CD4-positive, alpha-beta T cell treated with Interleukin-17A for 1 hour (primary cell): ENCODE measurements at regions not wholly inside any gene's neighbourhood (a gene's known extent, or its start where the extent isn't known, plus 50 kb on each side); places are given as distances from the start of the nearest gene placed in this dataset.
A peak's percentile ranks its signal among the peaks of the same experiment; 100 is the strongest.

Experiments used
- DNase-seq: peaks from one replicate; pipeline ENCODE4 v3.0.0-alpha.2; 2020

DNA sequence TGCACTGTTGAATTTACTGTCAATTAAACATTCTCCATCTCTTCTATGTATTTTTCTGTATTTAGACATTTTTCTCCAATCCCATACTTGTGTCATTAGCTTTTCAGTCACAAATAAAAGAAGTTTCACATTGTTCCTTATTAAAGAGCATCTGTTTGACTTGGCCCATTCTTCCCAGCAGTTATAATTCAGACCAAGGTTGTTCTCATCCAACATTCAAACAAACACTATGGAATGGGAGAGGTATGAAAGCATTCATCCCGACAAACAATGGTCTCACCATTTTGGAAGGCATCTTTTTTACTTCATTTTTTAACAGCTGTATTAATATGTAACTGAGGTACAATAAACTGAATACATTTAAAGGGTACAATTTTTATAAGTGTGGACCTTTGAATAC, 208.8 kb upstream of the MAF start:
- no peak for DNase-seq

DNA sequence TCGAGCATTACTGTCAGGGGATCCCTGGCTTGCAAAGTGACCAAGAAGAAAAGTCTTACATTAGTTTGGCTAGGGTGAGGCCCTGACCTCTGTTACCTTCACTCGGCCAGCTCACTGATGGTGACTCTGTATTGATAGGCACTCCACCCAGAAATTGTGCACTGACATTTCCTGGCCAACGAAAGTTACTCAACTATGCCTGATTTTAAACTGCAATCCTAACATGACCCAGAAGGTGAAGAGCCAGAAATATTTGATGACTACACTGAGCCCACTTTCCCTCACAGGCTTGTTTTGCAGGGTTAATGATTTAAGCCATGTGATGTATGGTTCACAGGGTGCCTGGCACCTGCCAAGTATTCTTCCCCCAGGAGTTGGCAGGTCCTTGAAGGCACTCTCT, 208.2 kb upstream of the MAF start:
- DNase-seq: no peak

DNA sequence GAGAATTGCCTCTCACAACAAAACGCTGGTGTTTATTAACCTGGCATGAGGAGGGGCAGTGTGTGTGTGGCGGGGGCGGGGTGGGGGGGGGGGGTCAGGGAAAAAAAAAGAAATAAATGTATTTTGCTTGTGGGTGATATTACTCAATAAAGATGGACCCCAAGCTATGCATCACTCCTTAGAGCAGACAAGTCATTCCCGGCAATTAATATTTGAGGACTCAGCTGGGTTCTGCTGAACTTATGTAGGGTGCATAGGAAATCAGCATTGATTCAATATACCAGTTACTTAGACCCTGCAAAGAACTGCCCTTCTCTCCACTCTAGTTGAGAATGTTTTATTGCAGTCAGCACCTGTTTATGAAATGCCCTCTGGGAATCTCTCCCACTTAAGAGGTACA, 206.2 kb upstream of the MAF start:
- DNase-seq: no peak

- DNase-seq: no peak
Measured at GRCh38 chr16:79805621-79806020, 205.1 kb upstream of the MAF start.

- DNase-seq: no peak
Measured at GRCh38 chr16:79801646-79802045, 201.1 kb upstream of the MAF start.

- DNase-seq: no peak
Measured at GRCh38 chr16:79800016-79800608, 199.6 kb upstream of the MAF start.

DNA sequence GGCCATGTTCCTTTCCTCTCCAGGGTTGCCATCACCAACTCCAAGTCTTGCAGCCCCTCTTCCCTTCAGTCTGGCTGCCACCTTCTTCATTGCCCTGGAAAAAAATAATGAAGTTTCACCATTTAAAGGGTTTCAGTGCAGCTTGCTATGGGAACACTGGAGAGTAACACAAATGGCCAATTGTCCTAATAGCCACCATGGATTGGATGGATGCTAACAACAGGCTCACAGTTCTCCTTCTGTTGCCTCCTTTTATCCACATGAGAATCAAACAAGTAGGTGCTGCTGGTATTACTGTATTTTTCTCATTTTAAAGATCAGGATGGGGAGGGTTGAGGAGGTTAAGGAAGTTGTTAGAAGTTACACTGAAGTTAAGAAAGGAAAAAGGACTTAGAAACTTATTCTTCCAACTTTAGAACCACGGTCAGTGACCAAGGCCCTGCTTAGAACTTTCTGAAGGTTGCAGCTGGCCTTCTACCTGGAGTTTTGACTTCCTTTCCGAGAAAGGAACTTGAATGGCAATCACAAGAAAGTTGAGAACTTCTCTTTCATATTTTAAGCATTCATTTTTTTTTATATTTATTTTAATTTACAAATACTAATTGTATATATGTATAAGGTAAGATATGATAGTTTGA, 198.0 kb upstream of the MAF start:
- no peak for DNase-seq

GRCh38 chr16:79797486-79797885, 196.9 kb upstream of the MAF start:
- DNase-seq: no peak

DNA sequence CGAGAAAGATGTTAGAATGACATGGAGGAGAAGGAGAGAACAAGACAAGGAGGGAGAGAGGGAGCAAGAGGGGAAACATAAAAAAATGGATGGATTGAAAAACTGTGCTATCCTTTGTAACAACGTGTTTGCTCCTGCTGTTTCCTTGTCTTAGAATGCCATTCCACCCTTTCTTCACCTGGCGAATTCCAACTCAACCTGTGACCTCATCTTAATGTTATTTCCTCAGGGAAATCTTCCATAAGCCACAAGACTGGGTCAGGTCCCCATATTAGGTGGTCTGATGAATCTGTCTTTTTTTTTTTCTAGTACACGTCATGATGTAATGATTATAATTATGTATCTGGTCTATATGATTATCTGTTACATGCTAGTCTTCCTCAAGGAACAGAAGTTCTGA, 195.0 kb upstream of the MAF start:
- DNase-seq: no peak

GRCh38 chr16:79794941-79795340, 194.4 kb upstream of the MAF start:
- DNase-seq: no peak

- no peak for DNase-seq
Measured at GRCh38 chr16:79792664-79793351, 192.3 kb upstream of the MAF start.

GRCh38 chr16:79792076-79792475, 191.5 kb upstream of the MAF start:
- no peak for DNase-seq

DNA sequence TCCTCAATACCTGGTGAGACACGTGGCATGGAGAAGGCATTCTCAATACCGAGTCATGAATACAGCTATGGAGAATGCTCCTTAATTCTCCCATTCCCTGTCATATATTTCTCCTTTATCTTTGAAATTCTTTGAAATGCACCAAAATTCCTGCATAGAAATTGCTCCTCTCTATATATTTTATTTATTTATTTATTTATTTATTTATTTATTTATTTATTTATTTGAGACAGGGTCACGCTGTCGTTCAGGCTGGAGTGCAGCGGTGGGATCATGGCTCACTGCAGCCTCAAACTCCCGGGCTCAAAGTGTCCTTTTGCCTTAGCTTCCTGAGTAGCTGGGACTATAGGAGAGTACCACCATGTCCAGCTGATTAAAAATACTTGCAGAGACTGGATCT, 190.3 kb upstream of the MAF start:
- DNase-seq: no peak

DNA sequence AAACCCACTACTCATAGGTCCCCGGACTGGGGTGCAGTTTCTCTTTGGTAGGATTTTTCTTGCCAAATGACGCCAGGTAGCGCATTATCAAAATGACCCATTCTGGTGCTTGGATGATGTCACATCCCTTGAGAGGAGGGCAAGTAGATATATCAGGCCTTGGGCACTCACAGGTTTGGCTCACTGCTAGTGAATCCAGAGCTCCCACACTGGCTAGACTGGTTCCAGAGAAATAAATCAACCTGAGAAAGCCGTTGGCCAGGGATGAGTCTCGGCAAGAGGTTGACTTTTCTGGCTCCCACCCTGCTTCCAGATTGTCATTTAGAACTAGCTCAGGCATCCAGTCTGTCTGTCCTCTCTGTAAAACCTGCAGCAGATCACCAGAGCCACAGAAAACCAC, 188.4 kb upstream of the MAF start:
- no peak for DNase-seq

GRCh38 chr16:79786389-79786788, 185.9 kb upstream of the MAF start:
- DNase-seq: no peak

GRCh38 chr16:79784007-79784406, 183.5 kb upstream of the MAF start:
- no peak for DNase-seq

DNA sequence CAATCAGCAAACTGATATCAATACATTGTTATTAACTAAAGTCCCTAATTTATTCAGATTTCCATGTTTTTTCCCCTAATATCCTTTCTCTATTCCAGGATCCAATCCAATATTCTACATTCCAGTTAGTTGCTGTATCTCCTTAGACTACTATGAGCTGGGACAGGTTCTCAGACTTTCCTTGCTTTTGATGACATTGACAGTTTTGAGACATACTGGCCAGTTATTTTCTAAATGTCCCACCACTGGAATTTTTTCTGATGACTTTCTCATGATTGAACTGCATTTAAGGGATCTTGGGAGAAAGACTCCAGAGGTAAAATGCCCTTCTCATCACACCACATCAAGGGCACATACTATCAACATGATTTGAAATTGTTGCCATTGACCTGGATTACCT, 177.1 kb upstream of the MAF start:
- DNase-seq: no peak

- DNase-seq: no peak
Measured at GRCh38 chr16:79776243-79776847, 175.8 kb upstream of the MAF start.

- DNase-seq: no peak
Measured at GRCh38 chr16:79772784-79773183, 172.2 kb upstream of the MAF start.

DNA sequence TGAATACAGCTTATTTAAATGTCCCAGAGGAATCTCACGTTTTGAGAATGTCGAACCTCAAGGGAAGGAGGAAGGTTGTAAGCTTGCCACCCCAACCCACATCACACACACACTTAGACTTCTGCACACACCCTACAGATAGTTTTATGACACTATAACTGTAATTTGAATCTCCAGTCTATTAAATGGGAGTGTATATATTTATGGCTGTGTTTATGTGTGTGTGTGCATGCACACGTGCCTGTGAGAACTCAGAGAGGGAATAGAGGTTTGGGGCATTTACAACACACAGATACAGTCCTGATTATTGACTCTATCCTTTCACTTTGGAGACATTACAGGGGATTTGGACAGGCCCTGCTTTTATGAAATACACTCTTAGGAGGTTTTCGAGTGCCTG, 171.5 kb upstream of the MAF start:
- DNase-seq: no peak

- peak; percentile 79 for DNase-seq
Measured at GRCh38 chr16:79770244-79771064, 169.9 kb upstream of the MAF start.

DNA sequence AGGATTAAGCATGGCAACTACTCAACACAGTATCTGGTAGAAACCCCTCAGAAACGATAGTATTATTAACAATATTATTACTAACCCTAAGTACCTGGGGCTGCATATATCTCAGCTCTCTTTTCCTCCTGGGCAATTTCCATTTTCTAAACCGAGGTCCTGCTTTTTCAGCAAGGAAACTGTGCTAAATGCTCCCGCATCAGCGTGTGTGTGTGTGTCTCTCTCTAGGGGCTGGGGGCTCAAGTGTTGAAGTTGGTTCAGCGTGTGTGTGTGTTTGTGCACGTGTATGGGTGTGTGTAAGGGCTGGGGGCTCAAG, 169.3 kb upstream of the MAF start:
- no peak for DNase-seq

GRCh38 chr16:79769270-79769927, 168.9 kb upstream of the MAF start:
- DNase-seq: no peak
